Suprapubic skin (tissue), 4 donors: ENCODE measurements at regions not wholly inside any gene's neighbourhood (a gene's known extent, or its start where the extent isn't known, plus 50 kb on each side); places are given as distances from the start of the nearest gene placed in this dataset.

Experiments
- DNase-seq, 2 donors: peaks; one replicate each; pipeline ENCODE4 v3.0.0-alpha.2; 2019; ENCODE audit warnings: low spot score in 2 of 2
- H3K27ac ChIP-seq: fragments of 200-600 bp; sonication (generic); one replicate; pipeline ENCODE4 v1.5.1; 2019
- H3K27me3 ChIP-seq: fragments of 200-600 bp; sonication (generic); one replicate; pipeline ENCODE4 v1.5.1; 2019
- H3K36me3 ChIP-seq: fragments of 200-600 bp; sonication (generic); one replicate; pipeline ENCODE4 v1.5.1; 2019
- H3K4me1 ChIP-seq: fragments of 200-600 bp; sonication (generic); one replicate; pipeline ENCODE4 v1.5.1; 2019
- H3K4me3 ChIP-seq: fragments of 200-600 bp; sonication (generic); one replicate; pipeline ENCODE4 v1.5.1; 2019; ENCODE audit warnings: mild to moderate bottlenecking
- H3K9me3 ChIP-seq: fragments of 200-600 bp; sonication (generic); one replicate; pipeline ENCODE4 v1.5.1; 2019
- EP300 ChIP-seq: sonication (generic); formaldehyde crosslinking; IDR thresholded peaks from one replicate; pipeline ENCODE4 v1.6.1; 2017; ENCODE audit warnings: antibody characterized with exemption
- POLR2A ChIP-seq, 2 donors: fragments of 450-650 bp; IDR thresholded peaks; one replicate each; pipeline ENCODE4 v1.6.1; 2017; ENCODE audit warnings: antibody characterized with exemption in 2 of 2, mild to moderate bottlenecking in 2 of 2, moderate library complexity in 2 of 2
- POLR2AphosphoS5 ChIP-seq, 3 donors: sonication (generic); formaldehyde crosslinking; IDR thresholded peaks; one replicate each; pipeline ENCODE4 v1.6.1; 2017; ENCODE audit warnings: antibody characterized with exemption in 3 of 3
- WGBS: methylation state at CpG from one replicate; pipeline ENCODE4 v1.1.5; 2018; 5-methylcytosine and 5-hydroxymethylcytosine counted together
- TF ChIP-seq, protein P1 (sequence below), 2 donors: fragments of 200-600 bp in 1 of 2; fragments of 450-650 bp in 1 of 2; sonication (generic) in 1 of 2; IDR thresholded peaks; one replicate each; pipeline ENCODE4 v1.5.1; 2016 to 2019; ENCODE audit warnings: antibody characterized with exemption in 2 of 2, mild to moderate bottlenecking in 1 of 2, moderate library complexity in 1 of 2

DNA sequence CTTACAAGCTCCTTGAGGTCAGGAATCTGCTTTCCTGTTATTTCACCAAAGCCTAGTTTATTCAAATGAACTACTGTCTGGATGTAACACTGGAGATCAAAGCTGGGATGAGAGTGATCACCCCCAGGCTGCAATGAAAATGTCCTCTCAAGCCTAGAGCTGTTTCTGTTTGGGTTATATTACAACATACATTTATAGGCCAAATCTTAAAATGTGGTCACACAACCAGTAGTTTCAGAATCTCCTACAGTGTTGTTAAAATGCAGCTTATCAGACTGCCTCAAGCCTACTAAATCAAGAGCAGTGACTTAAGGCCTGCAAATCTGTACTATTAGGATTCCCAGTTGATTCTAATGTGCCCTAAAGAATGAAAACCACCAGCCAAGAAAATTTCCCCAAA, 207.5 kb downstream of the PAPSS1 start:
- TF ChIP-seq POLR2AphosphoS5 (IDR thresholded peaks at IDR 0.05) (no peak), EP300 (no peak), POLR2A (IDR thresholded peaks at IDR 0.05) (no peak)
- TF ChIP-seq, protein P1, sequence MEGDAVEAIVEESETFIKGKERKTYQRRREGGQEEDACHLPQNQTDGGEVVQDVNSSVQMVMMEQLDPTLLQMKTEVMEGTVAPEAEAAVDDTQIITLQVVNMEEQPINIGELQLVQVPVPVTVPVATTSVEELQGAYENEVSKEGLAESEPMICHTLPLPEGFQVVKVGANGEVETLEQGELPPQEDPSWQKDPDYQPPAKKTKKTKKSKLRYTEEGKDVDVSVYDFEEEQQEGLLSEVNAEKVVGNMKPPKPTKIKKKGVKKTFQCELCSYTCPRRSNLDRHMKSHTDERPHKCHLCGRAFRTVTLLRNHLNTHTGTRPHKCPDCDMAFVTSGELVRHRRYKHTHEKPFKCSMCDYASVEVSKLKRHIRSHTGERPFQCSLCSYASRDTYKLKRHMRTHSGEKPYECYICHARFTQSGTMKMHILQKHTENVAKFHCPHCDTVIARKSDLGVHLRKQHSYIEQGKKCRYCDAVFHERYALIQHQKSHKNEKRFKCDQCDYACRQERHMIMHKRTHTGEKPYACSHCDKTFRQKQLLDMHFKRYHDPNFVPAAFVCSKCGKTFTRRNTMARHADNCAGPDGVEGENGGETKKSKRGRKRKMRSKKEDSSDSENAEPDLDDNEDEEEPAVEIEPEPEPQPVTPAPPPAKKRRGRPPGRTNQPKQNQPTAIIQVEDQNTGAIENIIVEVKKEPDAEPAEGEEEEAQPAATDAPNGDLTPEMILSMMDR (IDR thresholded peaks at IDR 0.05), result no peak
- Histone ChIP-seq H3K4me3 (no peak overlapping the region), H3K36me3 (no peaks in the 10 kb centered on the region), H3K27me3 (no peaks in the 10 kb centered on the region), H3K4me1 (no peaks in the 10 kb centered on the region), H3K27ac (no peak overlapping the region), H3K9me3 (no peaks in the 10 kb centered on the region)
- no peak for DNase-seq

DNA sequence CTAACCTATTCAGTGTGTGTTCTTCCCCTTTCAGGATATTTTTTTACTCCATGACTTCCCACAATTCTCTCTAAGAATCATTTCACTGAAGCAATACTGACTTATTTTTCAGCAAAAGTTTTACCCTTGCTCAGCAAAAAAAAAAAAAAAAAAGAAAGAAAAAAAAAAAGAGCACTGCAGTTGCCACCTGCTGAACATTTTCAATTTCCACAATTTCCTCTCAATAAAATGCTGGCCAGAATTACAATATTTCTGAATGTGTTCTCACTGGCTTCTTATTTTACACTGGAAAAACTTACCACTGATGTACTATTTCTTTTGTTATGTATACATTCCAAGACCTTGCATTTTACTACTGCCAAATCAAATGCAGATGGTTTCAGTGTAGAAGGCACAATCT, 210.4 kb downstream of the PAPSS1 start:
- H3K4me3 ChIP-seq, result no peak overlapping the region
- no peaks in the 10 kb centered on the region for H3K27me3 ChIP-seq
- H3K9me3 ChIP-seq, result no peaks in the 10 kb centered on the region
- H3K4me1 ChIP-seq, result no peaks in the 10 kb centered on the region
- no peak for DNase-seq
- no peaks in the 10 kb centered on the region for H3K36me3 ChIP-seq
- H3K27ac ChIP-seq, result no peak overlapping the region
- no peak for TF ChIP-seq POLR2AphosphoS5 (IDR thresholded peaks at IDR 0.05)
- no peak for TF ChIP-seq EP300
- TF ChIP-seq POLR2A (IDR thresholded peaks at IDR 0.05), result no peak
- TF ChIP-seq, protein P1 (IDR thresholded peaks at IDR 0.05), result no peak

DNA sequence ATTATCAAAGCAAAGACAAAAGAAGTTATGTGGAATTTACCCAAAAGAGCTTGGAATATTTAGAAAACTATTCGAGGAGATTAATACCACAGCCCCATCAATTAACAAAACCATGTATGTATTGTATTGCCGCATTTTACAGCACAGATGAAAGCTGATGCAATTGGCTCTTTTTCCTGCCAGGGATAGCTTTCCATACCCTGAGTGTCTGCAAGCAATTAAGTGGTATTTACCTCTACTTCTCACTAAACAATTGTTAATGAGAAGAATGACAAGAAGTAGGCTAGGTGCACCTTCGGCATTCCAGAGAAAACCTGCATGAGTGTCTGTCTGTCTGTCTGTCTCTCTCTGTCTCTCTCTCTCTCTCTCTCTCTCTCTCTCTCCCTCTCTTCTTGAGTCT, 219.5 kb downstream of the PAPSS1 start:
- Histone ChIP-seq H3K4me1 (no peaks in the 10 kb centered on the region), H3K4me3 (no peak overlapping the region), H3K27me3 (no peaks in the 10 kb centered on the region), H3K9me3 (no peaks in the 10 kb centered on the region), H3K36me3 (no peaks in the 10 kb centered on the region), H3K27ac (no peak overlapping the region)
- WGBS, result 67% methylated on average over 3 of the region's 3 CpGs
- TF ChIP-seq, protein P1 (IDR thresholded peaks at IDR 0.05), result no peak
- TF ChIP-seq POLR2A (IDR thresholded peaks at IDR 0.05) (no peak), POLR2AphosphoS5 (IDR thresholded peaks at IDR 0.05) (no peak), EP300 (no peak)
- DNase-seq, result no peak

DNA sequence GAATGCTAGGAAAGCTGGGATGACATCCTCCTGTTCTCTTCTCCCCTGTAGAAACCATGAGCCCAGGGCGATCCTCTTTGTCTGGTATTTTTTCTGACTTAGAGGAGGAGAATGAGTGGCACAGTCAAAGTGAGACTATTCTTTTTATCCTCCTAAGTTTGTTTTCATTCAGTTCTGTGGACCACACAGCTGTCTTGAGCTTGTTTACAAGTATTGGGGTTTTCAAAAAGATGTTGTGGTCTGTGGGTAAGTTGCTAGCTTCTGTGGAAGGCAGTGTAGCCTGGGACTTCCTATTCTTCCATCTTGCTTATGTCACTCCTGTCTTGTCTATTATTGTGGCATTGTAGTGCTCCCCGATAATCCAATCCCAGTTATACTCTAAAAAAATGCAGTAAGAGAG, 223.0 kb downstream of the PAPSS1 start:
- Histone ChIP-seq H3K27ac (no peak overlapping the region), H3K9me3 (no peaks in the 10 kb centered on the region), H3K27me3 (no peaks in the 10 kb centered on the region), H3K36me3 (no peaks in the 10 kb centered on the region), H3K4me3 (no peak overlapping the region), H3K4me1 (no peaks in the 10 kb centered on the region)
- TF ChIP-seq POLR2AphosphoS5 (IDR thresholded peaks at IDR 0.05), result no peak
- no peak for TF ChIP-seq POLR2A (IDR thresholded peaks at IDR 0.05)
- TF ChIP-seq, protein P1 (IDR thresholded peaks at IDR 0.05), result no peak
- no peak for TF ChIP-seq EP300
- WGBS, result 47% methylated on average over 2 of the region's 2 CpGs
- DNase-seq, result no peak

DNA sequence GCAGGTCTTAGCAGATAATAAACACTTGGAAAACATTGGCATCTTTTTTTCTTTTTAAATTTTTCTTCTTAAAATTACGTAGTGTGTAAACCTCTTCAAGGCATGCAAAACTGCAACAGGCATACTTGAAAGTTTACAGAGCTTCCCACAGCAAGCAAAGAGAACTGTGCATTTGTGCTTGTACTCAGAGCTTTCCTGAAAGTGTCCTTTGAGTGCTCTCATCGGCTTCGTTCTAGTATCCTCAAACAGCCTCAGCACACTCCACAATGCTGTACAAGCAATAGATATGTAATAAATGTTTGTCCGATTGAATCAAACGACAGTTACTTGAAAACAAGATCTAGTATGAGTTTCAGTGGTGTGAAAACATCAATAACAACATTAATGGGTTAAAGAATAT, 227.5 kb downstream of the PAPSS1 start:
- Histone ChIP-seq H3K27ac (no peak overlapping the region), H3K27me3 (no peaks in the 10 kb centered on the region), H3K4me1 (no peaks in the 10 kb centered on the region), H3K36me3 (no peaks in the 10 kb centered on the region), H3K4me3 (no peak overlapping the region), H3K9me3 (no peaks in the 10 kb centered on the region)
- DNase-seq, result no peak
- WGBS, result 93% methylated on average over 5 of the region's 5 CpGs
- no peak for TF ChIP-seq POLR2AphosphoS5 (IDR thresholded peaks at IDR 0.05)
- no peak for TF ChIP-seq POLR2A (IDR thresholded peaks at IDR 0.05)
- TF ChIP-seq, protein P1 (IDR thresholded peaks at IDR 0.05), result no peak
- TF ChIP-seq EP300, result no peak
